AG09319 (cell line): ENCODE measurements at regions not wholly inside any gene's neighbourhood (a gene's known extent, or its start where the extent isn't known, plus 50 kb on each side); places are given as distances from the start of the nearest gene placed in this dataset.

ENCODE experiments used
- DNase-seq: peaks from one replicate; pipeline ENCODE4 v3.0.0-alpha.2; 2010; ENCODE audit warnings: low read depth; ENCODE audit errors: extremely low read depth
- CTCF ChIP-seq: IDR thresholded peaks from 2 replicates; pipeline ENCODE4 v1.5.1; 2011; ENCODE audit warnings: low read depth, mild to moderate bottlenecking, inconsistent platforms, low read length, moderate library complexity

GRCh38 chr18:67612281-67612680, 95.8 kb upstream of the DSEL start:
- DNase-seq, result no peak
- TF ChIP-seq CTCF, result no peak

- no peak for TF ChIP-seq CTCF
- no peak for DNase-seq
These were observed 92.2 kb upstream of the DSEL start for GRCh38 chr18:67608615-67609273.

- no peak for DNase-seq
- TF ChIP-seq CTCF, result no peak
These were observed 91.7 kb upstream of the DSEL start for GRCh38 chr18:67608191-67608590.

GRCh38 chr18:67600181-67601180, 84.0 kb upstream of the DSEL start:
- TF ChIP-seq CTCF, result no peak
- DNase-seq, result no peak

GRCh38 chr18:67599277-67599676, 82.8 kb upstream of the DSEL start:
- no peak for TF ChIP-seq CTCF
- no peak for DNase-seq

- no peak for DNase-seq
- no peak for TF ChIP-seq CTCF
These were observed 81.2 kb upstream of the DSEL start for GRCh38 chr18:67597759-67598158.

- DNase-seq, result no peak
- TF ChIP-seq CTCF, result no peak
These were observed 79.5 kb upstream of the DSEL start for GRCh38 chr18:67596003-67596402.
